GM18499 (cell line): ENCODE measurements at regions not wholly inside any gene's neighbourhood (a gene's known extent, or its start where the extent isn't known, plus 50 kb on each side); places are given as distances from the start of the nearest gene placed in this dataset.
"Not testable (repeated sequence)": the region's sequence is repeated elsewhere in the genome, so short reads cannot be mapped to it uniquely, and the experiment has no call there.

Source experiments
- ATAC-seq: cut with Tn5 transposase; IDR thresholded peaks from one replicate; pipeline ENCODE4 v1.9.1; 2021; ENCODE audit warnings: moderate number of reproducible peaks; ENCODE audit not compliant: insufficient read depth, unreplicated experiment

DNA sequence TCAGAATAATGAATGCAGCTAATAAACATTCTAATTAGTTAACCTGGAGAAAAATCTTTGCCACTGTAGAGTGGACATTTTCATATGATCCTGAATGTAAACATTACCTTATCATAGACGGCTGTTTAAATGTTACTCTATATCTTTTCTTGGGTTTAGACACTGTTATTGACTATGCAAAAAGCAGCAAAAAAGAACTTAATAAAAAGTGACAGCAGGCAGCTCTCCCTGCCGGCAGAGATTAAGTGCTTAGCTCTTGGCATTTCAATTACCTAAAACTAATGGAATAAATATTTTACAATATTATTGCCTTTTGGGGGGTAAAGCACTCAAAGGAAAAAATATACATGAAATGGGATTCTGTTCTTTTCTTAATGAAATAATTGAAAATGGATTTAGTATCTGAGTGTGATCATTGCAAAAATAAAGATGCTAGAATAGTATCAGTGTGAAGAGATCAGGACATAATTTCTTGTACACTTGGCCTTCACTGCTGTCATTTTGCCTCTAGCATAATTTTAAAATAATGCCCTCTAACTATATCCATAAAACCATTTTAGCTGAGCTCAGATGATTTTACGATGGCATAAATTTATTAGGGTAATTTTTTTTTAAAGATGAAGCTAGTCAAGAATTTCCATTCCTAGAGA is 203.4 kb upstream of the DPP10 start:
- no peak for ATAC-seq

GRCh38 chr2:114248648-114249047 is 193.8 kb upstream of the DPP10 start:
- no peak for ATAC-seq

GRCh38 chr2:114252713-114253112 is 189.7 kb upstream of the DPP10 start:
- ATAC-seq: no peak

- no peak for ATAC-seq
These were observed 187.6 kb upstream of the DPP10 start for GRCh38 chr2:114254875-114255274.

GRCh38 chr2:114259389-114259788 is 183.1 kb upstream of the DPP10 start:
- no peak for ATAC-seq

GRCh38 chr2:114261366-114261765 is 181.1 kb upstream of the DPP10 start:
- no peak for ATAC-seq

DNA sequence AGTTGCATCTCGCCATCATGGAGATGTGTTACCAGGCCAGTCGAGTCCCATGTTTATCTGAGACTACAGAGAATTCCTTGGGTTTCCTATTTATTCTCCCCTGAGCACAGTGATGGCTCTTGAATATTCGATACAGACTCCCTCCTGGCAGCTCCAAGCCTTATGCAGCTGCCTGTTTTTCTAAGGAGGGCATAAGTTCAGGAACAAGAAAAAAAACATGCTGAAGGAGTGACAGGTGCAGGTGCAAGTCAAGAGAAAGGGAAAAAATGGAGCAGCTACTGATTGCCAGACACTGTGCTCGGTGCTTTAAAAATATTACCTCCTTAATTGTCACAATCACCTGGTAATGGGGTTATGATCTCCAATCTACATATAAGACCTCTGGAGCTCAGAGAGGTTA is 177.2 kb upstream of the DPP10 start:
- no peak for ATAC-seq

DNA sequence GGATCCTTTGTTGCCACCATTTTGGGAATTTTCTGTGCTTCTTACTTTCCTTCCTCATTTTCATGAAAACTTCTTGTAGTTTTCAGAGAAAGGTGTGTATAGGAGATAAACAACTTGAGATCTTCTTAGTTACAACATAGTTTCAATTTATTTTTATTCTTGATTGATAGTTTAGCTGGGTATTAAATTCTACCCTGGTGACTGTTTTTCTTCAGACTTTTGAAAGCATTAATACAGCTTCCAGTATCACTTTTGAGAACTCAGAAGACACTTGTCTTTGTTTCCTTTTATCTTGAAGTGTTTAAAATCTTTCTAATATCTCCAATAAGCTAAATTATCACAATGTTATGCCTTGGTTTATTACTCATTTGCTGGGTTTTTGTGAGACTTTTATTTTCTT is 167.5 kb upstream of the DPP10 start:
- no peak for ATAC-seq

- ATAC-seq: no peak
These were observed 161.3 kb upstream of the DPP10 start for GRCh38 chr2:114281188-114281587.

DNA sequence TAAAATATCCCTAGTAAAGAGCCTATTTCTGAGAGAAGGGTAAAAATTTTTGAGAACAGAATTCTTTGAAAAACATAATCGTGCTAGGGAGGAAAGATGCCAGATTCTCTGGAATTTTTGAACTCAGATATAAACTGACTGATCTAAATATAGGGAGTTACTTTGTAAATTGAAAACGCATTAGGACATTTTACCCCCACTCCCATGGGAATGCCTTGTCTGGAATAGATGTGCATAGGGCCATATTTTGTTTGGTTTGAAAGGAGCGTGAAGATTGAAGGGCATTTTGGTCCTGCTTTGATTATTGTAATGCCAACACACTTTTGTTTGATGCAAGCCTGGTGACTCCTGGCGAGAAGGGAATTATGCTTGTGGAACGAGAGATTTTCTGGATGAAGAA is 158.7 kb upstream of the DPP10 start:
- no peak for ATAC-seq

DNA sequence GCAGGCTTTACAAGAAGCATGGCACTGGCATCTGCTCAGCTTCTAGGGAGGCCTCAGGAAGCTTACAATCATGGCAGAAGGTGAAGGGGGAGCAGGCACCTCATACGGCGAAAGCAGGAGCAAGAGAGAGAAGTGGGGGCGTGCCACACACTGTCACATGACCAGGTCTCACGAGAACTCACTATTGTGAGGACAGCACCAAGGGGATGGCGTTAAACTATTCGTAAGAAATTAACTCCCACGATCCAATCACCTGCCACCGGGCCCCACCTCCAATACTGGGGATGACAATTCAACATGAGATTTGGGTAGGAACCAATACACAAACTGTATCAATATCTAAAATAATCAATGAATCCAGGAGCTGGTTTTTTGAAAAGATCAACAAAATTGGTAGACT is 156.0 kb upstream of the DPP10 start:
- no peak for ATAC-seq

GRCh38 chr2:114293355-114293754 is 149.1 kb upstream of the DPP10 start:
- ATAC-seq: no peak

DNA sequence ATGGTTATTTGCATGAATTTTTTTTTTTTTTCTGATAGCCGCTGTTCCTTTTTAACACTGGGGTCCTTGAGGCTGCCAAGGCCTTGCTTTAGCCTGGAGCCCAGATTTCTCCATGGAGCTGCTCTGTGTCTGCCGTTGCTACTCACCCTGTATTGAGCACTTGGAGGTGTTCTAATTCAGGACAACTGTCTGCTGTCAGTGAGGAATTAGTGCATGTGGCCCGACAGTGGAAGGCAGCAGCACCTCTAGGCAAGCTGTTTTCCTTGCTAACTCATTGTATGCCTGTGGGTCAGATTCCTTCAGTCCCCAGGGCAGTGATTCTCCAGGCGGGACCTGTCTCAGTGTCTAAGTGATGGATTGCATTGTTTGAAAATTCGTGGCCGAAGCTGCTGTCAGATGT is 147.7 kb upstream of the DPP10 start:
- ATAC-seq: no peak

DNA sequence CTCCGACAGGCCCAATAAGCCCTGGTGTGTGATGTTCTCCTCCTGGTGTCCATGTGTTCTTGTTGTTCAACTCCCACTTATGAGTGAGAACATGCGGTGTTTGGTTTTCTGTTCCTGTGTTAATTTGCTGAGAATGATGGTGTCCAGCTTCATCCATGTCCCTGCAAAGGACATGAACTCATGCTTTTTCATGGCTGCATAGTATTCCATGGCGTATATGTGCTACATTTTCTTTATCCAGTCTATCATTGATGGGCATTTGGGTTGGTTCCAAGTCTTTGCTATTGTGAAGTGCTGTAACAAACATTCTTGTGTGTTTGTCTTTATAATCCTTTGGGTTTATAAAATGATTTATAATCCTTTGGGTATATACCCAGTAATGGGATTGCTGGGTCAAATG is 142.1 kb upstream of the DPP10 start:
- not testable (repeated sequence) for ATAC-seq

DNA sequence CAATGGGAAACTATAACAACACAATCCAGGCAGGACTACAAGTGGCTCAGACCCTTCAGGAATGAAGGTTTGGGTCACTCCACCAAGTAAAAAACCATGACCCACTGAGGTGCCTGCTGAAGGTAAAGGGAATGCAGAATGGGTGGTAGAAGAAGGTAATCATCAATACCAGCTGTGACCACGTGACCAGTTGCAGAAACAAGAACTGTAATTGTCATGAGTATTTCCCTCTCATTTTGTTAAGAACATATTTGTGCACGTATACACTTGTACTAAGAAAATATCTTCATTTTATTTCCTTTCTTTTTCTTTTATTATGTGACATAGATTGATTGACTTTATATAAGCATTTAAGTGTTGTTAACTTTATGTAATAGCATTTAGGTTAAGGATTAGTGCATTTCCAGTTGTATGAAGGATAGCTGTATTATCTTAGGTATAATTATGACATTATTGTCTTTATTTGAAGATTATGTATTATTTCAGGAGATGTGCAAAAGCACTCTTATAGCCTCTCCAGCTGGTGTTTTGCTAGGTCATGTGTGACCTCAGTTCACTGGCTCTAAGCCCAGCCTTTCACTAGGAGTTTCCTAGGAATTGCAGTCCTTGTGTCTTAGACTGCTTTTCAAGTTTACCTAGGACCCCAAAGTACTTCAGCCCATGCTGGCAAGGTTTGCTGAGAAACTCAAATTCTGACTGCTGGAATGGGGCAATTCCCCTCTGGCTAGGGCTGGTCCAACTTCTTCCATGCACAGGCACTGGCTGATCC is 125.7 kb upstream of the DPP10 start:
- no peak for ATAC-seq

DNA sequence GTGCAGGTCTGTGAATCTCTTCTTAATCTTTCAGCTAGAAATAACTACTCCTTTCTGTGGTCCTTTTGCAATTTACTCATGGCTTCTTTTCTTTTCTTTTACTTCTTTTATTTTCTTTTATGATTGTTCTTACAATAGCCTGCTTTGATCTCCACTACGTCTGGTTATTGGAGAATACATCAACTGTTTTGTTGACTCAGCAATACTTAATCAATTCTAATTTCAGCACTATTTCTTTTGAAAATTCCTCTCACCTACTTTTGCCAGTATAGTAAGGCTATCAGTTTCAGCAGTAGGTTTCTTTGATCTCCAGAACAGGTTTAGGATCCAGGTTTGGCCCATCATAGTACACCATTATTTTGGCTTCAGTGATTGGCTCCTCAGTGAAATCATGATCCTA is 111.8 kb upstream of the DPP10 start:
- ATAC-seq: no peak

DNA sequence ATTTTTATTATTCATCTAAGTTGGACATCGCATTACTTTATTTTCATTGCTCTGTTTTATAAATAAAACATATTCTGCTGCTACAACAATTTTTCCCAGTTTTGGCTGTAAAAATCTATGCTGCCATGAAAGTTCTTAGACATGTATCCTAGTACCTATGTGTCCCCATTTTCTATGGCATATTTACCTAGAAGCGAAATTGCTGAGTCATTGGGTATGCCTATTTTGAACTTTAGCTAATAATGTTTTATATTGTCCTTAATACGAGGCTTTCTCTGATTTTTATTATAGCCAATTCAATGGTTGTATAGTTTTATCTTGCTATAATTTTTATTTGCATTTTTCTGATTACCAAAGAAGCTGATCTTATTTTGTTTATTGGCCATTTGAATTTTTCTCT is 110.5 kb upstream of the DPP10 start:
- ATAC-seq: no peak

DNA sequence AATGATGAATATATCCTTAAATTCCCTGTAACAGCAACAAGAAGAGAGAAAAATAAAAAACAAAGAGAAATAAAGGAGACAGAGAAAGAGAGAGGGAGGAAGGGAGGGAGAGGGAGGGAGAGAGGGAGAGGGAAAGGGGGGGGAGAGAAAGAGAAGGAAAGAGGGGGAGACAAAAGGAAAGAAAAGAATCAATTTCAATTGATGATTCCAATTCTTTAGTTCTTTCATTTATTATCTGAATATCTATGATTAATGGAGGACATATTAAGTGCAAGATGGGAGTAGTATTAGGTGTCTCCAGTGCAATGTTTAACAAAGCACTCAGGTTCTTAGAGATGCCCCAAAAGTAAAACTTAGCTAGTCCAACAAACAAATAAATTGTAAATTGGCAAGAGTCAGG is 97.2 kb upstream of the DPP10 start:
- no peak for ATAC-seq

DNA sequence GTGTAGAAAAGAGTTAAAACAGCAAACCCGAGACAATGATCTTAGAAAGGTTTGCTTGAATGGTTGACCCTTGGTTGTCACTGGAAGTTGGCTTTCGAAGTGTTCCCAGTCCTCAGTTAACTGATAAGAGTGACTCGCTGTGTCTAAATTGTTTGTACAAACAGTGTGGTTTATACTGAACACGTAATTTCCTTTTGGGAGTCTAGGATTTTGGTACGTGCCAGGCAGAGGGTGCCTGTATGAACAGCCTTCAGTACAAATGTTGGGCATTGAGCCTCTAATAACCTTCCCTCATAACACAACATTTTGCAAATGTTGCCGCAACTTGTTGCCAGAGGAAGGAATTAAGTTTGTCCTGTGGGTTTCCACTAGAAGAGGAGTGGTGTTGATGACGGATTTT is 95.8 kb upstream of the DPP10 start:
- no peak for ATAC-seq

- ATAC-seq: no peak
These were observed 92.2 kb upstream of the DPP10 start for GRCh38 chr2:114350186-114350725.

DNA sequence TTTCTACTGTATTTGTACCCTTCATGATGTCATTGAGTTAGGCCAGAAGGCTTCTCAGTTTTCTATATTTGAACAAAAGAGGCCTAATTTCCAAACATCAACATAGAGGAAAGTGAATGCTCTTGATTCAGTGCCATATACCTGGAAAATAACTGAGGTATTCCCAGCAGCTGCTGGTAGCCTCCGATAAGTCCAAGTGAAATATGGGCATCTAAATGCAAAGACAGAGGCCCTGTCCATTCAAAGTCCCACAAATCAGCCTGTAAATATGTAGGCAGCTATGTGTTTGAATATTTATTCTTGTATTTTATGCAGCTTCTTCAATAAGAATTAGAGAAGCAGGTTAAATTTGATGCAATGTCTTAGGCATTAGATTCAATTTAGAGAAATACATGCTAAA is 89.5 kb upstream of the DPP10 start:
- no peak for ATAC-seq

- no peak for ATAC-seq
These were observed 88.2 kb upstream of the DPP10 start for GRCh38 chr2:114354199-114354598.
